WTC11 (cell line): ENCODE measurements at regions not wholly inside any gene's neighbourhood (a gene's known extent, or its start where the extent isn't known, plus 50 kb on each side); places are given as distances from the start of the nearest gene placed in this dataset.

Experiments used
- ATAC-seq: fragments of 200-7000 bp; cut with Tn5 transposase; 2 replicates; pipeline ENCODE4 v1.10.0; 2021; ENCODE audit warnings: mild to moderate bottlenecking, moderate library complexity
- CTCF ChIA-PET: fragments of 300-600 bp; sonication (Branson Sonifier 250); formaldehyde crosslinking; loops from one replicate; lab custom pipeline; 2021; ENCODE audit warnings: antibody characterized with exemption; lab: Charles Lee
- POLR2A ChIA-PET: fragments of 350-600 bp; sonication (Branson Sonifier 250); formaldehyde crosslinking; loops from one replicate; lab custom pipeline; 2021; ENCODE audit warnings: antibody characterized with exemption; lab: Charles Lee
- DNase-seq: peaks from one replicate; pipeline ENCODE4 v3.0.0; 2021; ENCODE audit warnings: low spot score
- H3K27ac Mint-ChIP-seq: 2 replicates; pipeline ENCODE4 v1.8.0; 2021; ENCODE audit warnings: mixed read lengths
- H3K27me3 Mint-ChIP-seq: 2 replicates; pipeline ENCODE4 v1.8.0; 2021; ENCODE audit warnings: low read depth, mild to moderate bottlenecking, moderate library complexity, mixed read lengths
- H3K36me3 Mint-ChIP-seq: 2 replicates; pipeline ENCODE4 v1.8.0; 2021; ENCODE audit warnings: mixed read lengths
- H3K4me1 Mint-ChIP-seq: 2 replicates; pipeline ENCODE4 v1.8.0; 2022; ENCODE audit warnings: mixed read lengths
- H3K4me3 Mint-ChIP-seq: 2 replicates; pipeline ENCODE4 v1.8.0; 2021; ENCODE audit warnings: mild to moderate bottlenecking, moderate library complexity, mixed read lengths
- H3K9me3 Mint-ChIP-seq: 2 replicates; pipeline ENCODE4 v1.8.0; 2021; ENCODE audit warnings: mixed read lengths
- ARID4B ChIP-seq: sonication (generic); formaldehyde crosslinking; IDR thresholded peaks from 2 replicates; pipeline ENCODE4 v1.8.0; 2023; ENCODE audit warnings: missing genetic modification reagents, mild to moderate bottlenecking, borderline replicate concordance
- ATF1 ChIP-seq: sonication (generic); formaldehyde crosslinking; IDR thresholded peaks from 2 replicates; pipeline ENCODE4 v1.8.1; 2023; ENCODE audit warnings: mild to moderate bottlenecking, moderate library complexity, missing genetic modification reagents
- CTCF ChIP-seq: fragments of 200-600 bp; IDR thresholded peaks from 2 replicates; pipeline ENCODE4 v1.8.0; 2022; ENCODE audit warnings: antibody characterized with exemption
- FOXJ3 ChIP-seq: sonication (generic); formaldehyde crosslinking; IDR thresholded peaks from 2 replicates; pipeline ENCODE4 v1.9.0; 2021; ENCODE audit warnings: missing genetic modification reagents, mild to moderate bottlenecking, borderline replicate concordance
- FOXP1 ChIP-seq: sonication (generic); formaldehyde crosslinking; IDR thresholded peaks from 2 replicates; pipeline ENCODE4 v1.8.0; 2022; ENCODE audit warnings: missing genetic modification reagents, mild to moderate bottlenecking, moderate library complexity, borderline replicate concordance
- FOXP4 ChIP-seq: sonication (generic); formaldehyde crosslinking; IDR thresholded peaks from 2 replicates; pipeline ENCODE4 v1.8.0; 2022; ENCODE audit warnings: mild to moderate bottlenecking, missing genetic modification reagents
- JAZF1 ChIP-seq: fragments of 250-450 bp; sonication (Bioruptor Pico); IDR thresholded peaks from 2 replicates; pipeline ENCODE4 v1.9.0; 2021; ENCODE audit warnings: moderate library complexity, mild to moderate bottlenecking, inconsistent platforms
- JUN ChIP-seq: sonication (generic); formaldehyde crosslinking; IDR thresholded peaks from 2 replicates; pipeline ENCODE4 v1.8.0; 2023; ENCODE audit warnings: mild to moderate bottlenecking, missing genetic modification reagents
- PRDM15 ChIP-seq: sonication (generic); formaldehyde crosslinking; IDR thresholded peaks from 2 replicates; pipeline ENCODE4 v1.8.0; 2022; ENCODE audit warnings: missing genetic modification reagents
- PREB ChIP-seq: sonication (generic); formaldehyde crosslinking; IDR thresholded peaks from 2 replicates; pipeline ENCODE4 v1.8.1; 2022; ENCODE audit warnings: mild to moderate bottlenecking, missing genetic modification reagents, moderate library complexity, borderline replicate concordance
- TCF7 ChIP-seq: sonication (generic); formaldehyde crosslinking; IDR thresholded peaks from 2 replicates; pipeline ENCODE4 v1.8.0; 2022; ENCODE audit warnings: mild to moderate bottlenecking, low read depth, missing genetic modification reagents, moderate library complexity
- TEAD1 ChIP-seq: sonication (generic); formaldehyde crosslinking; IDR thresholded peaks from 2 replicates; pipeline ENCODE4 v1.8.0; 2022; ENCODE audit warnings: mild to moderate bottlenecking, missing genetic modification reagents
- USF2 ChIP-seq: sonication (generic); formaldehyde crosslinking; IDR thresholded peaks from 2 replicates; pipeline ENCODE4 v1.8.1; 2023; ENCODE audit warnings: mild to moderate bottlenecking, missing genetic modification reagents, moderate library complexity
- ZNF263 ChIP-seq: sonication (generic); formaldehyde crosslinking; IDR thresholded peaks from 2 replicates; pipeline ENCODE4 v1.8.1; 2022; ENCODE audit warnings: low read depth, mild to moderate bottlenecking, moderate library complexity, missing genetic modification reagents
- ZNF281 ChIP-seq: sonication (generic); formaldehyde crosslinking; IDR thresholded peaks from 2 replicates; pipeline ENCODE4 v1.8.0; 2023; ENCODE audit warnings: mild to moderate bottlenecking, missing genetic modification reagents
- ZNF423 ChIP-seq: fragments of 250-450 bp; sonication (Bioruptor Pico); IDR thresholded peaks from 2 replicates; pipeline ENCODE4 v2.1.2; 2022; ENCODE audit warnings: mild to moderate bottlenecking, moderate library complexity
- ZNF671 ChIP-seq: fragments of 250-450 bp; sonication (Bioruptor Pico); IDR thresholded peaks from 2 replicates; pipeline ENCODE4 v1.8.0; 2021; ENCODE audit warnings: mild to moderate bottlenecking

GRCh38 chr4:54872261-54872660 lies 214.5 kb downstream of the KIT start:
- Mint-ChIP-seq H3K9me3 (0 out of 2 replicates have a peak, but pooled peaks cover 8% of the 10 kb centered on the region), H3K4me1 (no peaks in the 10 kb centered on the region), H3K27me3 (no peaks in the 10 kb centered on the region), H3K27ac (no peak overlapping the region), H3K4me3 (no peak overlapping the region), H3K36me3 (no peaks in the 10 kb centered on the region)
- ChIA-PET CTCF (no interaction called here), POLR2A (interaction anchor here (0.6 kb wide), 1 partner anchor 16 kb away, joined by 4 read pairs; no protein-coding TSS in a partner anchor)
- DNase-seq (no peak), ATAC-seq (no peak)
- no peak for TF ChIP-seq ZNF281 (CRISPR knock-in tag)
- no peak for TF ChIP-seq ARID4B
- no peak for TF ChIP-seq FOXJ3 (CRISPR knock-in tag)
- no peak for TF ChIP-seq JUN (CRISPR knock-in tag)
- no peak for TF ChIP-seq FOXP1 (CRISPR knock-in tag)
- no peak for TF ChIP-seq PREB (CRISPR knock-in tag)

- ATAC-seq (no peak), DNase-seq (no peak)
- no peaks in the 10 kb centered on the region for H3K4me1 Mint-ChIP-seq
- no peak overlapping the region for H3K4me3 Mint-ChIP-seq
- H3K9me3 Mint-ChIP-seq = no peaks in the 10 kb centered on the region
- ChIA-PET POLR2A (no interaction called here), CTCF (interaction anchor here (0.6 kb wide), 1 partner anchor 545 kb away, joined by 3 read pairs; no protein-coding TSS in a partner anchor)
- no peaks in the 10 kb centered on the region for H3K36me3 Mint-ChIP-seq
- no peaks in the 10 kb centered on the region; the same call in 1 of the 2 replicates for H3K27me3 Mint-ChIP-seq
- no peak overlapping the region for H3K27ac Mint-ChIP-seq
- no peak for TF ChIP-seq ZNF423 (CRISPR knock-in tag)
- TF ChIP-seq ZNF263 (CRISPR knock-in tag) = no peak
- no peak for TF ChIP-seq PRDM15
- TF ChIP-seq USF2 (CRISPR knock-in tag) = no peak
- TF ChIP-seq ATF1 (CRISPR knock-in tag) = no peak
- TF ChIP-seq JUN (CRISPR knock-in tag) = no peak
- no peak for TF ChIP-seq ZNF671
- TF ChIP-seq TCF7 (CRISPR knock-in tag) = no peak
- no peak for TF ChIP-seq TEAD1 (CRISPR knock-in tag)
- TF ChIP-seq FOXP4 = no peak
- TF ChIP-seq CTCF = no peak
- no peak for TF ChIP-seq JAZF1 (CRISPR knock-in tag)
Observed at GRCh38 chr4:54863571-54864255, 206.0 kb downstream of the KIT start.
